ENCODE measurements at regions not wholly inside any gene's neighbourhood (a gene's known extent, or its start where the extent isn't known, plus 50 kb on each side); places are given as distances from the start of the nearest gene placed in this dataset.

GRCh38 chr10:7035126-7035761 lies 375.6 kb downstream of the SFMBT2 start:
- no peak for TF ChIP-seq EZH2 (IDR thresholded peaks at IDR 0.05; ENCODE audit: insufficient read depth, poor library complexity, severe bottlenecking)
- TF ChIP-seq EZH2phosphoT487 (IDR thresholded peaks at IDR 0.05; ENCODE audit: insufficient read depth, low read depth) = no peak
